ENCODE measurements at regions not wholly inside any gene's neighbourhood (a gene's known extent, or its start where the extent isn't known, plus 50 kb on each side); places are given as distances from the start of the nearest gene placed in this dataset.
"Not testable (repeated sequence)": the region's sequence is repeated elsewhere in the genome, so short reads cannot be mapped to it uniquely, and the experiment has no call there.

GRCh38 chr3:70464465-70464864 is 152.0 kb upstream of the MDFIC2 start:
- Histone ChIP-seq H3K9me3 (ENCODE audit: control insufficient read depth in 5 of 5, low read length in 5 of 5) (peaks cover 0 to 3% (median 0%) of the 10 kb centered on the region in 5 donors), H3K4me3 (ENCODE audit: low read depth in 1 of 5, low read length in 5 of 5) (no peak overlapping the region), H3K36me3 (ENCODE audit: control insufficient read depth in 5 of 5, insufficient read depth in 5 of 5, low read length in 5 of 5) (no peaks in the 10 kb centered on the region), H3K9ac (ENCODE audit: low read length in 5 of 5) (no peak overlapping the region), H3K27ac (ENCODE audit: low read depth, low read length) (no peak overlapping the region), H3K4me1 (ENCODE audit: control insufficient read depth in 5 of 5, insufficient read depth in 5 of 5, low read length in 5 of 5) (no peaks in the 10 kb centered on the region), H3K27me3 (ENCODE audit: control insufficient read depth in 5 of 5, insufficient read depth in 4 of 5, low read length in 5 of 5) (peaks cover 0 to 2% (median 0%) of the 10 kb centered on the region in 5 donors)

GRCh38 chr3:70450220-70450619 is 137.8 kb upstream of the MDFIC2 start:
- not testable (repeated sequence) for H3K9ac ChIP-seq (ENCODE audit: low read length in 5 of 5); H3K27ac ChIP-seq (ENCODE audit: low read depth, low read length); H3K36me3 ChIP-seq (ENCODE audit: control insufficient read depth in 5 of 5, insufficient read depth in 5 of 5, low read length in 5 of 5); H3K27me3 ChIP-seq (ENCODE audit: control insufficient read depth in 5 of 5, insufficient read depth in 4 of 5, low read length in 5 of 5); H3K4me1 ChIP-seq (ENCODE audit: control insufficient read depth in 5 of 5, insufficient read depth in 5 of 5, low read length in 5 of 5); H3K4me3 ChIP-seq (ENCODE audit: low read depth in 1 of 5, low read length in 5 of 5); H3K9me3 ChIP-seq (ENCODE audit: control insufficient read depth in 5 of 5, low read length in 5 of 5)

DNA sequence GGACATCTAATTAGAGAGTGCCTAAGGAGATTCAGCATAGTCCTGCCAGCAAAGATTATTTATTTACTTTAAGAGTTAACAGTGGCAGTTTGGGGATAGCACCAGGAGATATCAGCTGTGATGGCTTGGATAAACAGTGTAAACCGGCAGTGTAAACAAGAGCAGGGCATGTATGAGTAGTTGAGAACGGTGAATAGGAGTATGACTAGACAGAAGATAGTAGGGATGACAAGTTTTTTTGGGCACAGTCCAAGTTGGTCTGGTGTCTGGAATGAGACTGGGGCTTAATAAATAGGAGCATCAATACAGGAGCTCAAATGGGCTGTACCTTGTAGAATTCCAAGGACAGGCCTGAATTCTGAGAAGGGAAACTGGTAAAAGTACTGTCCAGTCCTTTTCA is 123.0 kb upstream of the MDFIC2 start:
- H3K36me3 ChIP-seq (ENCODE audit: control insufficient read depth in 5 of 5, insufficient read depth in 5 of 5, low read length in 5 of 5); H3K4me3 ChIP-seq (ENCODE audit: low read depth in 1 of 5, low read length in 5 of 5); H3K27ac ChIP-seq (ENCODE audit: low read depth, low read length); H3K9ac ChIP-seq (ENCODE audit: low read length in 5 of 5); H3K9me3 ChIP-seq (ENCODE audit: control insufficient read depth in 5 of 5, low read length in 5 of 5); H3K4me1 ChIP-seq (ENCODE audit: control insufficient read depth in 5 of 5, insufficient read depth in 5 of 5, low read length in 5 of 5); H3K27me3 ChIP-seq (ENCODE audit: control insufficient read depth in 5 of 5, insufficient read depth in 4 of 5, low read length in 5 of 5): not testable (repeated sequence)

DNA sequence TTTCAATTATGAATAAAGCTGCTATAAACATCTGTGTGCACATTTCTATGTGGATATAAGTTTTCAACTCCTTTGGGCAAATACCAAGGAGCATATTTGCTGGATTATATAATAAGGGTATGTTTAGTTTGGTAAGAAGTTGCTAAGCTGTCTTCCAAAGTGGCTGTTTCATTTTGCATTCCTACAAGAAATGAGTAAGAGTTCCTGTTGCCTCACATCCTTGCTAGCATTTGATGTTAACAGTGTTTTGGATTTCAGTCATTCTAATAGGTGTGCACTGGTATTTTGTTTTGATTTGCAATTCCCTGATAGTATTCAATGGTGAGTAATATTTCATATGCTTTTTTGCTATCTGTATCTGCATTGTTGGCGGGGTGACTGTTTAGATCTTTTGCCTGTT is 120.7 kb upstream of the MDFIC2 start:
- Histone ChIP-seq H3K36me3 (ENCODE audit: control insufficient read depth in 5 of 5, insufficient read depth in 5 of 5, low read length in 5 of 5) (no peaks in the 10 kb centered on the region), H3K9ac (ENCODE audit: low read length in 5 of 5) (no peak overlapping the region), H3K27ac (ENCODE audit: low read depth, low read length) (no peak overlapping the region), H3K9me3 (ENCODE audit: control insufficient read depth in 5 of 5, low read length in 5 of 5) (no peaks in the 10 kb centered on the region), H3K27me3 (ENCODE audit: control insufficient read depth in 5 of 5, insufficient read depth in 4 of 5, low read length in 5 of 5) (no peaks in the 10 kb centered on the region), H3K4me1 (ENCODE audit: control insufficient read depth in 5 of 5, insufficient read depth in 5 of 5, low read length in 5 of 5) (no peaks in the 10 kb centered on the region), H3K4me3 (ENCODE audit: low read depth in 1 of 5, low read length in 5 of 5) (no peak overlapping the region)

DNA sequence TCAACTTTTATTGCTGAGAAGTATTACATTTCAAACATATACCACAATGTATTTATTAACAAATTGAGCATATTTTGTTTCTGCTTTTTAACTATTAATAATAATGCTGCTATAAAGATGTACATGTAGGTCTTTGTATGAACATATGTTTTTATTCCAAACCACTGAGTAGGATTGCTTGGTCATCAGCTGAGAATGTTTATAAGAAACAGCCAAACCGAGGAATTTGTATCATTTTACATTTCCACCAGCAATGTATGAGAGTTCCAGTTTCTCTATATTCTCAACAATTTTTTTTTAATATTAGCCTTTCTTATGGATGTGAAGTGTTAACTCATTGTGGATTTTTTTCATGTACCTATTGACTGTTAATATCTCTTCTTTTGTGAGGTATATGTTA is 119.5 kb upstream of the MDFIC2 start:
- no peak overlapping the region for H3K9ac ChIP-seq (ENCODE audit: low read length in 5 of 5)
- H3K4me1 ChIP-seq (ENCODE audit: control insufficient read depth in 5 of 5, insufficient read depth in 5 of 5, low read length in 5 of 5), result no peaks in the 10 kb centered on the region
- H3K36me3 ChIP-seq (ENCODE audit: control insufficient read depth in 5 of 5, insufficient read depth in 5 of 5, low read length in 5 of 5), result no peaks in the 10 kb centered on the region
- no peaks in the 10 kb centered on the region for H3K27me3 ChIP-seq (ENCODE audit: control insufficient read depth in 5 of 5, insufficient read depth in 4 of 5, low read length in 5 of 5)
- H3K4me3 ChIP-seq (ENCODE audit: low read depth in 1 of 5, low read length in 5 of 5), result no peak overlapping the region
- no peak overlapping the region for H3K27ac ChIP-seq (ENCODE audit: low read depth, low read length)
- H3K9me3 ChIP-seq (ENCODE audit: control insufficient read depth in 5 of 5, low read length in 5 of 5), result no peaks in the 10 kb centered on the region

DNA sequence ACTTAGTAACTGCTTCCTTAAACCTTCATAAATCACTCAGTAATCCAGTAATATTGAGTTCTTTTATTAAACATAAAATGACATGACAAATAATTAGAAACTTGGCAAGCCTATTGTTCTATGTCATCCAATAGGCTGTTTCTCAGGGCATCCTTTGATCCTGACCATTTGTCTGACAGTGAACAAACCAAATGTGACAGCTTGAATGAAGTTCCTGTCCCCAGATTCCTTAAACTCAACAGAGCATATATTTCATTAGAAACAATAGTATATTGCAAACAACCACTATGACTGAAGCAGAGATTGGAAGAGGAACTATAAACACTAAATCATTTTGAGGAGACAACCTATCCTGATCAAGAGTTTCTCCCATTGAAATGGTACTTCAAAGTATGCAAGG is 113.6 kb upstream of the MDFIC2 start:
- Histone ChIP-seq H3K4me1 (ENCODE audit: control insufficient read depth in 5 of 5, insufficient read depth in 5 of 5, low read length in 5 of 5) (no peaks in the 10 kb centered on the region), H3K9me3 (ENCODE audit: control insufficient read depth in 5 of 5, low read length in 5 of 5) (no peaks in the 10 kb centered on the region), H3K27ac (ENCODE audit: low read depth, low read length) (no peak overlapping the region), H3K27me3 (ENCODE audit: control insufficient read depth in 5 of 5, insufficient read depth in 4 of 5, low read length in 5 of 5) (no peaks in the 10 kb centered on the region), H3K36me3 (ENCODE audit: control insufficient read depth in 5 of 5, insufficient read depth in 5 of 5, low read length in 5 of 5) (no peaks in the 10 kb centered on the region), H3K4me3 (ENCODE audit: low read depth in 1 of 5, low read length in 5 of 5) (no peak overlapping the region), H3K9ac (ENCODE audit: low read length in 5 of 5) (no peak overlapping the region)

DNA sequence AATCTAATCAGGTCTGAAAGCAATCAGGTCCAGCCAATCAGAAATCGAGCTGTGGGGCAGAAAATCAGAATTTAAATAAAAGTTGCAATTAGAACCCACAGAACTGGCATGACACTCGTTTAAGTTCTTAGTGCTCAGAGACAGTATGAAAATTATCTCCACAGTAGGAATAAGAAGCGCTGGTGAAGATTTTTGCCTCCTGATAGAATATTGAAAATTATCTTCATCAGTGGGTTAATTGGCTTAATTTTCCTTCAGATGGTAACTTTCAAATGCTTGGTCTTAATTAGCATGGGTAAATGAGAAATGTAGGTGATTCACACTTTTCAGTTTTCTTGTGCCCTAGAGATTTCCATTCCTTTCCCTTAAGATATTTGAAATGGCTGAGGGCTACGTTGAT is 109.1 kb upstream of the MDFIC2 start:
- H3K27me3 ChIP-seq (ENCODE audit: control insufficient read depth in 5 of 5, insufficient read depth in 4 of 5, low read length in 5 of 5), result peaks cover 0 to 3% (median 0%) of the 10 kb centered on the region in 5 donors
- H3K36me3 ChIP-seq (ENCODE audit: control insufficient read depth in 5 of 5, insufficient read depth in 5 of 5, low read length in 5 of 5), result no peaks in the 10 kb centered on the region
- H3K4me3 ChIP-seq (ENCODE audit: low read depth in 1 of 5, low read length in 5 of 5), result no peak overlapping the region
- no peak overlapping the region for H3K9ac ChIP-seq (ENCODE audit: low read length in 5 of 5)
- H3K27ac ChIP-seq (ENCODE audit: low read depth, low read length), result no peak overlapping the region
- H3K4me1 ChIP-seq (ENCODE audit: control insufficient read depth in 5 of 5, insufficient read depth in 5 of 5, low read length in 5 of 5), result no peaks in the 10 kb centered on the region
- H3K9me3 ChIP-seq (ENCODE audit: control insufficient read depth in 5 of 5, low read length in 5 of 5), result no peaks in the 10 kb centered on the region

DNA sequence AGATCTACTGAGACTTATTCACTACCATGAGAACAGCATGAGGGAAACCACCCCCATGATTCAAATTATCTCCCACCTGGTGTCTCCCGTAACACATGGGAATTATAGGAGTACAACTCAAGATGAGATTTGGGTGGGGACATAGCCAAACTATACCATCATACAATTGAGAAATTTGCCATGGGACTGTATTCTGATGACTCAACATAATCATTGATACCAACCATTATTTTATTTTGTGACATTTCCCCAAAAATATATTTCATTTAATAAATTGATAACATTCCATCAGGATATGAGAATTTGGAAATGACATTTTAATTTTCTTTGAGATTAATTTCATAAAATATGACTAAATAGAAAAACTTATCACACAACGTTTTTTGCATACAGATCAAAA is 96.6 kb upstream of the MDFIC2 start:
- Histone ChIP-seq H3K4me1 (ENCODE audit: control insufficient read depth in 5 of 5, insufficient read depth in 5 of 5, low read length in 5 of 5) (no peaks in the 10 kb centered on the region), H3K9ac (ENCODE audit: low read length in 5 of 5) (no peak overlapping the region), H3K27me3 (ENCODE audit: control insufficient read depth in 5 of 5, insufficient read depth in 4 of 5, low read length in 5 of 5) (no peaks in the 10 kb centered on the region), H3K27ac (ENCODE audit: low read depth, low read length) (no peak overlapping the region), H3K9me3 (ENCODE audit: control insufficient read depth in 5 of 5, low read length in 5 of 5) (peaks cover 0 to 8% (median 3%) of the 10 kb centered on the region in 5 donors), H3K4me3 (ENCODE audit: low read depth in 1 of 5, low read length in 5 of 5) (no peak overlapping the region), H3K36me3 (ENCODE audit: control insufficient read depth in 5 of 5, insufficient read depth in 5 of 5, low read length in 5 of 5) (no peaks in the 10 kb centered on the region)

- Histone ChIP-seq H3K9ac (ENCODE audit: low read length in 5 of 5) (no peak overlapping the region), H3K9me3 (ENCODE audit: control insufficient read depth in 5 of 5, low read length in 5 of 5) (no peaks in the 10 kb centered on the region), H3K27me3 (ENCODE audit: control insufficient read depth in 5 of 5, insufficient read depth in 4 of 5, low read length in 5 of 5) (no peaks in the 10 kb centered on the region), H3K4me3 (ENCODE audit: low read depth in 1 of 5, low read length in 5 of 5) (no peak overlapping the region), H3K4me1 (ENCODE audit: control insufficient read depth in 5 of 5, insufficient read depth in 5 of 5, low read length in 5 of 5) (no peaks in the 10 kb centered on the region), H3K36me3 (ENCODE audit: control insufficient read depth in 5 of 5, insufficient read depth in 5 of 5, low read length in 5 of 5) (no peaks in the 10 kb centered on the region), H3K27ac (ENCODE audit: low read depth, low read length) (no peak overlapping the region)
These were observed 87.8 kb upstream of the MDFIC2 start for GRCh38 chr3:70400194-70400593.

- H3K9ac ChIP-seq (ENCODE audit: low read length in 5 of 5), result no peak overlapping the region
- no peaks in the 10 kb centered on the region for H3K27me3 ChIP-seq (ENCODE audit: control insufficient read depth in 5 of 5, insufficient read depth in 4 of 5, low read length in 5 of 5)
- H3K36me3 ChIP-seq (ENCODE audit: control insufficient read depth in 5 of 5, insufficient read depth in 5 of 5, low read length in 5 of 5), result no peaks in the 10 kb centered on the region
- no peaks in the 10 kb centered on the region for H3K4me1 ChIP-seq (ENCODE audit: control insufficient read depth in 5 of 5, insufficient read depth in 5 of 5, low read length in 5 of 5)
- H3K9me3 ChIP-seq (ENCODE audit: control insufficient read depth in 5 of 5, low read length in 5 of 5), result no peaks in the 10 kb centered on the region
- no peak overlapping the region for H3K27ac ChIP-seq (ENCODE audit: low read depth, low read length)
- H3K4me3 ChIP-seq (ENCODE audit: low read depth in 1 of 5, low read length in 5 of 5), result no peak overlapping the region
These were observed 81.6 kb upstream of the MDFIC2 start for GRCh38 chr3:70393881-70394612.

- Histone ChIP-seq H3K4me3 (ENCODE audit: low read depth in 1 of 5, low read length in 5 of 5) (no peak overlapping the region), H3K9me3 (ENCODE audit: control insufficient read depth in 5 of 5, low read length in 5 of 5) (no peaks in the 10 kb centered on the region), H3K9ac (ENCODE audit: low read length in 5 of 5) (no peak overlapping the region), H3K4me1 (ENCODE audit: control insufficient read depth in 5 of 5, insufficient read depth in 5 of 5, low read length in 5 of 5) (no peaks in the 10 kb centered on the region), H3K27me3 (ENCODE audit: control insufficient read depth in 5 of 5, insufficient read depth in 4 of 5, low read length in 5 of 5) (no peaks in the 10 kb centered on the region), H3K27ac (ENCODE audit: low read depth, low read length) (no peak overlapping the region), H3K36me3 (ENCODE audit: control insufficient read depth in 5 of 5, insufficient read depth in 5 of 5, low read length in 5 of 5) (no peaks in the 10 kb centered on the region)
These were observed 79.8 kb upstream of the MDFIC2 start for GRCh38 chr3:70392227-70392626.
